H1 (cell line): ENCODE measurements at regions not wholly inside any gene's neighbourhood (a gene's known extent, or its start where the extent isn't known, plus 50 kb on each side); places are given as distances from the start of the nearest gene placed in this dataset.

Source experiments
- CHD7 ChIP-seq: fragments of 300-600 bp; sonication (generic); IDR thresholded peaks from 2 replicates; pipeline ENCODE4 v1.7.1; 2012; ENCODE audit warnings: low read length, moderate library complexity, mild to moderate bottlenecking, inconsistent platforms; ENCODE audit not compliant: insufficient replicate concordance
- SIN3A ChIP-seq, 2 experiments: IDR thresholded peaks in 1 of 2; conservative IDR thresholded peaks in 1 of 2; 2 replicates each; pipeline ENCODE4 v1.6.1; 2011 to 2012; ENCODE audit warnings: low read length in 2 of 2, improper control_type of control experiment in 1 of 2, low read depth in 1 of 2, mild to moderate bottlenecking in 1 of 2

DNA sequence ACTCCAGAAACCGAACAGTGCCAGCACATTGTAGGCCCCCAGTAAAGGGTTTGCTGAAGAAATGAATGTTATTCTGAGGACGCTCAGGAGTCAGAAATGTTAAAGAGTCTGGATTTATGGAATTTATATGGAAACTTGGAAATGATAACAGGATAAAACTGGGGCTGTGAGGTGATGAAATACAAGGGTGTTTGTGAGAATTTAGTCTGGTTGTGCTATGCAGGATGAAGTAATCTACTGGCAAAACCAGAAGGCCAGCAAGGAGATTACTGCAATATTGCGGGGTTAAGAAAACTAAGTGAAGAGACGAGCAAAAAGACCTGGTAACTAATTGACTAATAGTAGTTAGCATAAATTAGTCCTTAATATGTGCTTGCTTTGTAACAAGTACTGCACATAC is 467.8 kb downstream of the ZEB2 start (continued):
- TF ChIP-seq CHD7 (no peak), SIN3A (conservative IDR thresholded peaks at IDR 0.05 in 1 of 2, IDR thresholded peaks at IDR 0.05 in 1 of 2; ENCODE audit: low read depth in 1 of 2, low read length in 2 of 2) (no peak)
